ENCODE measurements at regions not wholly inside any gene's neighbourhood (a gene's known extent, or its start where the extent isn't known, plus 50 kb on each side); places are given as distances from the start of the nearest gene placed in this dataset.

DNA sequence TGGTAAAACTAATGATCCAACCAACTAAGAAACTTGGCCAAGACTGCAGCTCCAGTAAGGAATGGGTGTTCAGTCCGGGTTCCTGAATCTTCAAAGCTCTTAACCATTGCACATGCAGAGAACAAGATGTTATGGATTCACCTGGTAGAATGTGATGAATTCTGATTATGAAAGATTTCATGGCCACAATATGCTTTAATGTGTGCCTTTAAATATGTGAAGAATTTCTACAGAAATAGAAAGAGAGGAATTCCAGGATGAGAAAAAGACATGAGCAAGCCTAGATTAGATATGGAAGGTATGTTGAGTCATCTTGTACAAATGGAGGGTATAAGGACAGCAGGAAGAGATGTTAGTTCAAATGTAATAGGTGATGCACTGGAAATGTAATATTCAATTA, 472.2 kb upstream of the TENM3 start:
- intact Hi-C loops (cut with DNase I), result no loop called here
- ATAC-seq, result no peak

DNA sequence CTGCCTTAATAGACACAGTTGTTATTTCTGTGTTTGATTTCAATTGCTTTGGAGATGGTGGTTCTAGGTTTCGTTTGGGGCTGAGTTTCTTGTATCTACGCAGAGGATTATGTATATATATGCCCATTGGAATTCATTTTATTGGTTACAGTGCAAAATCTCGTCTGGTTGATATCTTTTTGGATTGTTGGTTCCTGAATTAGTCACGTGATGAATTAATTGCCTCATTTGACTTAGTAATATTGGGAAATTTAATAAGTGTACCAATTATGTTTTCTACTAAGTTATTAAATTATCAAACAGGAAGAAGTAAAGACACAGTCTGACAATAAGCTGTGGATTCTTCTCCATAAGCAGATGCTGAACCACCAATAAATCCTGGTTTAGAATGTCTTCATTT, 467.9 kb upstream of the TENM3 start:
- ATAC-seq, result no peak

More for the DNA sequence above, 472.2 kb upstream of the TENM3 start:
- no peak for DNase-seq
- Histone ChIP-seq H3K4me1 (no peaks in the 10 kb centered on the region), H3K9me3 (peaks cover 0 to 4% (median 0%) of the 10 kb centered on the region in 12 donors), H3K36me3 (no peaks in the 10 kb centered on the region), H3K4me3 (no peak overlapping the region), H3K27me3 (no peaks in the 10 kb centered on the region), H3K27ac (no peak overlapping the region)
- TF ChIP-seq, protein P1, sequence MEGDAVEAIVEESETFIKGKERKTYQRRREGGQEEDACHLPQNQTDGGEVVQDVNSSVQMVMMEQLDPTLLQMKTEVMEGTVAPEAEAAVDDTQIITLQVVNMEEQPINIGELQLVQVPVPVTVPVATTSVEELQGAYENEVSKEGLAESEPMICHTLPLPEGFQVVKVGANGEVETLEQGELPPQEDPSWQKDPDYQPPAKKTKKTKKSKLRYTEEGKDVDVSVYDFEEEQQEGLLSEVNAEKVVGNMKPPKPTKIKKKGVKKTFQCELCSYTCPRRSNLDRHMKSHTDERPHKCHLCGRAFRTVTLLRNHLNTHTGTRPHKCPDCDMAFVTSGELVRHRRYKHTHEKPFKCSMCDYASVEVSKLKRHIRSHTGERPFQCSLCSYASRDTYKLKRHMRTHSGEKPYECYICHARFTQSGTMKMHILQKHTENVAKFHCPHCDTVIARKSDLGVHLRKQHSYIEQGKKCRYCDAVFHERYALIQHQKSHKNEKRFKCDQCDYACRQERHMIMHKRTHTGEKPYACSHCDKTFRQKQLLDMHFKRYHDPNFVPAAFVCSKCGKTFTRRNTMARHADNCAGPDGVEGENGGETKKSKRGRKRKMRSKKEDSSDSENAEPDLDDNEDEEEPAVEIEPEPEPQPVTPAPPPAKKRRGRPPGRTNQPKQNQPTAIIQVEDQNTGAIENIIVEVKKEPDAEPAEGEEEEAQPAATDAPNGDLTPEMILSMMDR (IDR thresholded peaks at IDR 0.05), result no peak
- no peak for TF ChIP-seq POLR2A (IDR thresholded peaks at IDR 0.05)
- WGBS, 4 donors, result 75 to 90% (median 85%) methylated on average over 1 of the region's 1 CpG

DNA sequence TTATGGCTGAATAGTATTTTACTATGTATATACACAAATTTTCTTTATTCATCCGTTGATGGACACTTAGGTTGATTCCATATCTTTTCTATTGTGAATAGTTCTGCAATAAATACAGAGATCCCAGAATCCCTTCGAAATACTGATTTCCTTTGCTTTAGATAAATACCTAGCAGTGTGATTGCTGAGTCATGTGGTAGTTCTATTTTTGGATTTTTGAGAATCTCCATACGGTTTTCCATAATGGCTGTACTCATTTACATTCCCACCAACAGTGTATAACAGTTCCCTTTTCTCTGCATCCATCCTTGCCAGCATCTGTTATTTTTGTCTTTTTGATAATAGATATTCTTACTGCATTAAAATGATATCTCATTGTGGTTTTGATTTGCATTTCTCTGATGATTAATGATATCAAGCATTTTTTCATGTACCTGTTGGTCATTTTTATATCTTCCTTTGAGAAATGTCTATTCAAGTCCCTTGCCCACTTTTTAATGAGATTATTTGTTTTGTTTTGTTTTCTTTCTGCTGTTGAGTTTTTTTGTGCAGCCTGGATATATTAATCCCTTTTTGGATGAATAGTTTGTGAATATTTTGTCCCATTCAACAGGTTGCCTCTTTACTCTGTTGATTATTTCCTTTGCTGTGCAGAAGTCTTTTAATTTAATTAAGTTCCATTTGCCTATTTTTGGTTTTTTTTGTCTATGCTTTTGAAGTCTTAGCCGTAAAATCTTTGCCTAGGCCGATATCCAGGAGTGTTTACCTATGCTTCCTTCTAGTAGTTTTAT, 466.7 kb upstream of the TENM3 start:
- Histone ChIP-seq H3K27ac (no peak overlapping the region), H3K4me1 (no peaks in the 10 kb centered on the region), H3K4me3 (no peak overlapping the region), H3K36me3 (no peaks in the 10 kb centered on the region), H3K9me3 (peaks cover 0 to 13% (median 0%) of the 10 kb centered on the region in 12 donors), H3K27me3 (no peaks in the 10 kb centered on the region)
- 69 to 77% (median 75%) methylated on average over 5 of the region's 5 CpGs for WGBS, 4 donors
- ATAC-seq, result no peak
- no peak for DNase-seq
- intact Hi-C loops (cut with DNase I), result no loop called here
- TF ChIP-seq POLR2A (IDR thresholded peaks at IDR 0.05), result no peak
- TF ChIP-seq, protein P1 (IDR thresholded peaks at IDR 0.05), result no peak

More for the DNA sequence above, 467.9 kb upstream of the TENM3 start:
- no peak overlapping the region for H3K27ac ChIP-seq
- no peaks in the 10 kb centered on the region for H3K36me3 ChIP-seq
- 76 to 86% (median 84%) methylated on average over 4 of the region's 4 CpGs for whole genome bisulfite sequencing, 4 donors
- H3K4me1 ChIP-seq, result no peaks in the 10 kb centered on the region
- TF ChIP-seq, protein P1 (IDR thresholded peaks at IDR 0.05), result no peak
- TF ChIP-seq POLR2A (IDR thresholded peaks at IDR 0.05), result no peak
- peaks cover 0 to 4% (median 0%) of the 10 kb centered on the region in 12 donors for H3K9me3 ChIP-seq
- H3K27me3 ChIP-seq, result no peaks in the 10 kb centered on the region
- H3K4me3 ChIP-seq, result no peak overlapping the region
- intact Hi-C loops (cut with DNase I), result no loop called here
- DNase-seq, result no peak

DNA sequence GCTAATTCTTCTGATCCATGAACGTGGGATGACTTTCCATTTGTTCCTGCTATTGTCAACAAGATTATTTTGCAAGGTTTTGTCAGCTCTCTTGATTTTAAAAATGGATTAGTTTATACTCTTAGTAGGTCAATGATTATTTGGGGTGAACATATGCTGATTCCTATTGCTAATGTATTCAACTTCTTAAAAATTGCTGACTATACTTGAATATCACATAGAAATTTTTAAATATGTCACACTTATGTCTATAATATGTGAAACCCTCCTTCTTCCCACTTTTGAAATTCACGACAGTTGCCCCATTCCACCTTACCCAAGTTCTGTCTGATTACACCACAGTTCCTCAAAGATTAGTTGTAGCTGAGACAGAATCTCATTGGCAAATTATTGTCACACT, 465.7 kb upstream of the TENM3 start:
- DNase-seq (no peak), ATAC-seq (no peak)
- intact Hi-C loops (cut with DNase I), result no loop called here
- TF ChIP-seq, protein P1 (IDR thresholded peaks at IDR 0.05), result no peak
- no peak for TF ChIP-seq POLR2A (IDR thresholded peaks at IDR 0.05)
- WGBS, 4 donors, result 66 to 90% (median 80%) methylated on average over 2 of the region's 2 CpGs
- H3K4me3 ChIP-seq, result no peak overlapping the region
- peaks cover 0 to 14% (median 0%) of the 10 kb centered on the region in 12 donors for H3K9me3 ChIP-seq
- no peak overlapping the region for H3K27ac ChIP-seq
- no peaks in the 10 kb centered on the region for H3K27me3 ChIP-seq
- H3K36me3 ChIP-seq, result no peaks in the 10 kb centered on the region
- H3K4me1 ChIP-seq, result no peaks in the 10 kb centered on the region

All from heart left ventricle (tissue), 16 donors.